ENCODE measurements at regions not wholly inside any gene's neighbourhood (a gene's known extent, or its start where the extent isn't known, plus 50 kb on each side); places are given as distances from the start of the nearest gene placed in this dataset.
A peak's percentile ranks its signal among the peaks of the same experiment; 100 is the strongest.

GRCh38 chr2:217291259-217291658, 431.4 kb upstream of the TNP1 start:
- Histone ChIP-seq H3K36me3 (no peaks in the 10 kb centered on the region), H3K27me3 (replicated peaks; ENCODE audit: insufficient read depth) (no peaks in the 10 kb centered on the region), H3K4me1 (replicated peaks) (peaks cover 4% of the 10 kb centered on the region), H3K27ac (no peak overlapping the region), H3K4me3 (no peak overlapping the region), H3K9me3 (no peaks in the 10 kb centered on the region)
- no peak for TF ChIP-seq CTCF (IDR thresholded peaks at IDR 0.05)
- no peak for TF ChIP-seq POLR2A (IDR thresholded peaks at IDR 0.05)
- no peak for TF ChIP-seq POLR2AphosphoS5 (IDR thresholded peaks at IDR 0.05)
- no peak for DNase-seq (ENCODE audit: low spot score)
- intact Hi-C loops (cut with DNase I) = no loop called here
- 91% methylated on average over 5 of the region's 5 CpGs for WGBS

DNA sequence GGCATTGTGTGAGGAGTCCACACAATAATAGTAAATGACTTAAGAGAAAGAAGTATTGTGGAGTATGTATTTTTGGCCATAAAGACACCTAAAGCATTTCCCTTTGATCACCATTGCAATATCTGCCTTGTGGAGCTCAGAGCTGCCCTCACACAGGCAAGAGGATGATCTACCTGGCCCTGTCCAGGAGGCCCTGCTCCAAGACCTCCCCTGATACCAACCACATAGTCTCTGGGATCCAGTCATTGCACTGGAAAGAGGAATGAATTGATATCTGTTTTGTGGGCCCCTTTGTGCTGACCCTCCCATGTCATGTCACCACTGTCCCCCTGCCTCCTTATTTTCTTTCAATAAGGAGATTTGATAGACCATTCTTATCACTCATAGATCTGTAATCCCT, 430.6 kb upstream of the TNP1 start:
- Histone ChIP-seq H3K36me3 (no peaks in the 10 kb centered on the region), H3K4me1 (replicated peaks) (peaks cover 8% of the 10 kb centered on the region), H3K27ac (no peak overlapping the region), H3K4me3 (no peak overlapping the region), H3K27me3 (replicated peaks; ENCODE audit: insufficient read depth) (no peaks in the 10 kb centered on the region), H3K9me3 (no peaks in the 10 kb centered on the region)
- intact Hi-C loops (cut with DNase I) = no loop called here
- TF ChIP-seq POLR2AphosphoS5 (IDR thresholded peaks at IDR 0.05) (no peak), CTCF (IDR thresholded peaks at IDR 0.05) (no peak), POLR2A (IDR thresholded peaks at IDR 0.05) (no peak)
- DNase-seq (ENCODE audit: low spot score) = no peak

- intact Hi-C loops (cut with DNase I) = no loop called here
- Histone ChIP-seq H3K9me3 (no peaks in the 10 kb centered on the region), H3K27me3 (replicated peaks; ENCODE audit: insufficient read depth) (no peaks in the 10 kb centered on the region), H3K4me3 (no peak overlapping the region), H3K27ac (no peak overlapping the region), H3K36me3 (no peaks in the 10 kb centered on the region), H3K4me1 (replicated peaks) (peaks cover 13% of the 10 kb centered on the region)
- 37% methylated on average over 2 of the region's 2 CpGs for WGBS
- TF ChIP-seq CTCF (IDR thresholded peaks at IDR 0.05) (no peak), POLR2AphosphoS5 (IDR thresholded peaks at IDR 0.05) (peak; percentile 28)
- DNase-seq (ENCODE audit: low spot score) = peak; percentile 22
Measured at GRCh38 chr2:217289907-217290280, 430.0 kb upstream of the TNP1 start.

DNA sequence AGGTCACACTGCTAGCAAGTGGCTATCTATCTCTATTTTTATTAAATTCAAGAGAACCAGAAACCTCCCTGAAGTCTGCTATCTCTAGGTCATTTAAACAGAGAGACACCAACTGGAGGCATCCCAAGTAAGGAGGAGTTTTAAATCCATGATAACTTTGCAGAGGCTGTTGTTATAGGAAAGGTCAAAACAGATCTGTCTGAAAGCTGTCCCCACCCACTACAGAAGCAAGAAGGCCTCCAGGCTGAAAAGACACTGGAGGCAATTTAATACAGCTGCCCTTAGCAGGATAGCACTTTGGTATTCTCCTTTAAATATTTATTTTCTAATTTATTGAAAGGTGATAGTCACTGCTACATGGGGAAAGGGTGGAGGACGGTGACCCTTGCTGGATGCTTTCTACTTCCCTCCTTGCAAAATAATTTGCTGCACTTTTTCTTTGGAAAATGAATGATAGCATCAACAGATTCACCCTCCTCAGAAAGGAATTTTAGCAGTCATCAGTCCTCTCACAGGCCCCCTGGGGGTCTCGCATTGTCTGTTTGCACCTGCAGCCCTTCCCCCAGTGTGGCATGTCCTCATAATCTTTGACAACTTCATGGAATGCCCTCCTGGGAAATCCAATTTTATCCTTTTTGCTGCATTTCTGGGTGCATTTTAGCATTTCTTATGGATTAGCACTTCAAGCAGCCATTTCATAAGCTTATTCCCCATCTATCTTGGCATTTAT, 429.5 kb upstream of the TNP1 start:
- Histone ChIP-seq H3K36me3 (no peaks in the 10 kb centered on the region), H3K4me3 (no peak overlapping the region), H3K27me3 (replicated peaks; ENCODE audit: insufficient read depth) (no peaks in the 10 kb centered on the region), H3K27ac (no peak overlapping the region), H3K4me1 (replicated peaks) (peaks cover 13% of the 10 kb centered on the region), H3K9me3 (no peaks in the 10 kb centered on the region)
- WGBS = 59% methylated on average over 2 of the region's 2 CpGs
- no peak for DNase-seq (ENCODE audit: low spot score)
- intact Hi-C loops (cut with DNase I) = no loop called here
- no peak for TF ChIP-seq POLR2AphosphoS5 (IDR thresholded peaks at IDR 0.05)
- TF ChIP-seq CTCF (IDR thresholded peaks at IDR 0.05) = no peak
- no peak for TF ChIP-seq POLR2A (IDR thresholded peaks at IDR 0.05)

- 64% methylated on average over 3 of the region's 3 CpGs for WGBS
- H3K27ac ChIP-seq = no peak overlapping the region
Measured at GRCh38 chr2:217288472-217289063, 428.7 kb upstream of the TNP1 start.

More at GRCh38 chr2:217288472-217289063, 428.7 kb upstream of the TNP1 start:
- Histone ChIP-seq H3K36me3 (no peaks in the 10 kb centered on the region), H3K4me3 (no peak overlapping the region), H3K27me3 (replicated peaks; ENCODE audit: insufficient read depth) (no peaks in the 10 kb centered on the region), H3K9me3 (no peaks in the 10 kb centered on the region), H3K4me1 (replicated peaks) (peaks cover 13% of the 10 kb centered on the region)
- intact Hi-C loops (cut with DNase I) = no loop called here
- TF ChIP-seq CTCF (IDR thresholded peaks at IDR 0.05) (no peak), POLR2A (IDR thresholded peaks at IDR 0.05) (no peak), POLR2AphosphoS5 (IDR thresholded peaks at IDR 0.05) (no peak)
- DNase-seq (ENCODE audit: low spot score) = no peak

Measured in prostate gland (tissue), 2 donors.